BLaER1 (cell line): ENCODE measurements at regions not wholly inside any gene's neighbourhood (a gene's known extent, or its start where the extent isn't known, plus 50 kb on each side); places are given as distances from the start of the nearest gene placed in this dataset.

ENCODE experiments used
- H3K27ac ChIP-seq: shearing (Covaris generic); formaldehyde crosslinking; 2 replicates; pipeline ENCODE4 v1.8.1; 2022
- H3K27me3 ChIP-seq: shearing (Covaris generic); formaldehyde crosslinking; 2 replicates; pipeline ENCODE4 v1.8.1; 2022
- H3K36me3 ChIP-seq: shearing (Covaris generic); formaldehyde crosslinking; 2 replicates; pipeline ENCODE4 v1.8.1; 2022
- H3K4me1 ChIP-seq: shearing (Covaris generic); formaldehyde crosslinking; 2 replicates; pipeline ENCODE4 v1.8.1; 2022
- H3K4me2 ChIP-seq: shearing (Covaris generic); formaldehyde crosslinking; 2 replicates; pipeline ENCODE4 v1.8.1; 2022
- H3K4me3 ChIP-seq: shearing (Covaris generic); formaldehyde crosslinking; 2 replicates; pipeline ENCODE4 v1.8.1; 2022
- H3K9ac ChIP-seq: shearing (Covaris generic); formaldehyde crosslinking; 2 replicates; pipeline ENCODE4 v1.8.1; 2022
- H3K9me3 ChIP-seq: shearing (Covaris generic); formaldehyde crosslinking; 2 replicates; pipeline ENCODE4 v1.8.1; 2022
- H4K20me1 ChIP-seq: shearing (Covaris generic); formaldehyde crosslinking; 2 replicates; pipeline ENCODE4 v1.8.1; 2022
- Cebpa-rat ChIP-seq: shearing (Covaris generic); IDR thresholded peaks from 2 replicates; pipeline ENCODE4 v1.8.1; 2022

DNA sequence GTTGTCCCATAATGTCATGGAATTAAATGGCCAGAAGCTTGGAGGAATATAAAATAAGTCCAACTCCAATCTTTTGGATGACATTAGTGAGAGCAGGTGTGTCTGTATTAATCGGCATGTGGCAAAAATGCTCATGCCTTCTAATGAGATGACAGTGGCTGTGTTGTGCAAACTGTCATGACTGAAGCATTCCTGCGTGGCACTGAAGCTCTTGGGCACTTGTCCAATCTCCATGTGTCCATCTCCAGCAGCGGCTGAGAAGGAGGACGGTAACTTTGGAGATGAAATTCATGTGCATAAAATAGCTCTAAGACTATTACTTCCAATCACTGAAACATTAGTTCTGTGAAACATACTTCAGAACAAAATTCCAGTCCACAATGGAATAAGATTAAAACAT lies 697.5 kb upstream of the GRAMD2B start:
- no peak for TF ChIP-seq Cebpa-rat
- Histone ChIP-seq H3K27me3 (no peaks in the 10 kb centered on the region), H3K4me2 (no peak overlapping the region), H4K20me1 (no peaks in the 10 kb centered on the region), H3K4me3 (no peak overlapping the region), H3K27ac (no peak overlapping the region), H3K9ac (no peak overlapping the region), H3K4me1 (no peaks in the 10 kb centered on the region), H3K36me3 (no peaks in the 10 kb centered on the region), H3K9me3 (peaks cover 8% of the 10 kb centered on the region; the same call in 1 of the 2 replicates)

DNA sequence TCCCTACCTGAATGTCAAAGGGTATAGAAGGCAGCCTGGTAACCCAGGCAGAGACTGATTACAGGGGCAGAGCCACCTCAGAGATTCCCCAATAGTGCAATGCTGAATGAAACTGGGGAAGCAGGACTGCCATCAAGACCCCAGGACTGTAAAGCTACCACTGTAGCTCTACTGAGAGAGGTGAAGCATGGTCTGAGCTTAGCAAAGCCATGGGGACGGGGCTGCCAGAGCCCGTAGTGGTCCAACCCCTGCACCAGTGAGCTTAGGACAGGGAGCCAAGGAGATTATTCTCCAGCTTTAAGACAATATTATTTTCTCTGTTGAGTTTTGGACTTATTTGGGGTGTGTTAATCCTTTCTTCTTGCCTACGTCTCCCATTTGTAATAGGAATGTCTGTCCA lies 679.3 kb upstream of the GRAMD2B start:
- no peaks in the 10 kb centered on the region for H4K20me1 ChIP-seq
- H3K36me3 ChIP-seq, result no peaks in the 10 kb centered on the region
- no peaks in the 10 kb centered on the region for H3K4me1 ChIP-seq
- no peak overlapping the region for H3K27ac ChIP-seq
- no peak overlapping the region for H3K4me3 ChIP-seq
- no peak for TF ChIP-seq Cebpa-rat
- no peak overlapping the region for H3K9ac ChIP-seq
- no peaks in the 10 kb centered on the region for H3K9me3 ChIP-seq
- no peaks in the 10 kb centered on the region for H3K27me3 ChIP-seq
- no peak overlapping the region for H3K4me2 ChIP-seq

DNA sequence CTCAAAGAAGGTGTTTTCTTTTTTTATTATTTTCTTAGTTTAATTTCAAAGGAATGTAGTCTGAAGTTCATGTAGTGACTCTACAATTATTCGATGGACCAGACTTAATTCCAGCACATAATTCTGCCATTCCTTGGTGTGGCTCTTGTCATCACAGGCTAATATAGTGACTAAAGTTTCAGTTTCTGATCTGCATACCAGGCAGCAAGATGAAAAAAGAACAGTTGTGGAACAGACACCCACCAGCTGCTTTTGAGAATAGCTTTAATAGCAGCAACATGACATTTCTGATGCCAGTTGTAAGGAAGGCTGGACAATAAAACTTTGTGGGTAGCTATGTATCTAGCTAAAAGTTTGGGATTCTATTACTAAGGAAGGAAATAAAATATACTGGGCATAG lies 676.3 kb upstream of the GRAMD2B start:
- Histone ChIP-seq H3K4me2 (no peak overlapping the region), H3K4me3 (no peak overlapping the region), H3K9me3 (no peaks in the 10 kb centered on the region), H3K9ac (no peak overlapping the region), H3K27ac (no peak overlapping the region), H3K36me3 (no peaks in the 10 kb centered on the region), H3K4me1 (no peaks in the 10 kb centered on the region), H3K27me3 (no peaks in the 10 kb centered on the region), H4K20me1 (no peaks in the 10 kb centered on the region)
- TF ChIP-seq Cebpa-rat, result no peak

DNA sequence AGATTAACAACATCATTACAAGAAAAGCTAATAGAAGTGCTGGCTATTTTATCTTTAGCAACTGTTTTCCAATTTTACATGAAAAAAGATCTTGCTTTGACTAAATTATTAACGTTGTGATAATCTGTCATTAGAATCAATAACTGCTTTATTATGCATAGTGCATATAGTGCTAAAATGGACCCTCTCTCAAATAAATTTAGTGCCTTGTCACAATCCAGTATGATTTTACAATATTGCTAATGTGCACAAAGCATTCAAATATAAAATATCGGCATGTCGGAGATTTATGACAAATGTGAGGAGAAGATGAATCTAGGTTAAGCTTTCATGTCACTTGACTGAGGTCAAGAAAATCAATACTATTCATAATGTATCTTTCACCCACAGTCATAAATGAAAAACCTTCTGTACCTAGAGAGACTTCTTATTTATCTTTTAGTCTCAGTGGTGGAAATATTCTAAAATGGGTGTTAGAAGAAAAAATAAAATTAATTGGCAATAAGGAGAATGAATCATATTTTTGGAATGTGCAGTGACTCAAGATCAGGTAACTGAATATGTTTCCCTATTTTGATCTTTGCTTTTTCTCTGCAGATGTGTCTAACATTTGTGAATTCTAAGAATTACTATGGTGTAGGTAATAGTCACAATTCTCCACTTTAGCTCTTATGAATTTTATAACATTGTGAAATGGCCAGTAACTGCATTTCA lies 672.9 kb upstream of the GRAMD2B start:
- Histone ChIP-seq H3K9me3 (no peaks in the 10 kb centered on the region), H3K27me3 (no peaks in the 10 kb centered on the region), H3K4me2 (no peak overlapping the region), H3K36me3 (no peaks in the 10 kb centered on the region), H4K20me1 (no peaks in the 10 kb centered on the region), H3K4me1 (no peaks in the 10 kb centered on the region), H3K4me3 (no peak overlapping the region), H3K9ac (no peak overlapping the region), H3K27ac (no peak overlapping the region)
- no peak for TF ChIP-seq Cebpa-rat

DNA sequence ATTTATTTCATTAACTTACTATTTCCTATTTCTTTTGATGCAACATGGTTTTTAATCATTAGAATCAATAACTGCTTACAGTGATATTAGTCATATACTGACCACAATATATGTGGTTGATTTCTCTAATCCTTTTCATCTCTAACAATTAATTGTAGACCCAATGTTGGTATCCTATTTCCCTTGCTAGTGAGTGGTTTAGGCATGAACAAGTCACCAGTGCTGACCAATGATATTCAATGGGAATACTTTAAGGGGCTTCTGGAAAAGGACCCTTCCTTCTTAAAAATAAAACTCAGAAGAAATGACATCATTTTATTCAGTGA lies 672.4 kb upstream of the GRAMD2B start:
- Histone ChIP-seq H3K27ac (no peak overlapping the region), H3K4me3 (no peak overlapping the region), H3K36me3 (no peaks in the 10 kb centered on the region), H3K9me3 (no peaks in the 10 kb centered on the region), H3K27me3 (no peaks in the 10 kb centered on the region), H3K4me1 (no peaks in the 10 kb centered on the region), H3K4me2 (no peak overlapping the region), H4K20me1 (no peaks in the 10 kb centered on the region), H3K9ac (no peak overlapping the region)
- TF ChIP-seq Cebpa-rat, result no peak

DNA sequence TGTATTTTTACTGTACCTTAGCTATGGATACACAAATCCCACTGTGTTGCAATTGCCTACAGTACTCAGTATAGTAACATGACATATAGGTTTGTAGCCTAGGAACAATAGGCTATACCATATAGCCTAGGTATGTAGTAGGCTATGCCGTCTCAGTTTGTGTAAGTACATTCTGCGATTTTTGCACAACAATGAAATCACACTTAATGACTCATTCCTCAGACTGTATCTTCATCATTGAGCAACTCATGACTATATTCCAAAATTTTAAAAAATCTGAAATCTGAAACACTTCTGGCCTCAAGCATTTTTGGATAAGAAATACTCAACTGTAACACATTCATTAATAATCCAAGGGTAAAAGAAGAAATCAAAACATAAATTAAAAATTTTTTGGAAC lies 666.8 kb upstream of the GRAMD2B start:
- peaks cover 10% of the 10 kb centered on the region; the same call in 1 of the 2 replicates for H3K9me3 ChIP-seq
- H3K36me3 ChIP-seq, result no peaks in the 10 kb centered on the region
- no peaks in the 10 kb centered on the region for H4K20me1 ChIP-seq
- H3K4me1 ChIP-seq, result no peaks in the 10 kb centered on the region
- no peak for TF ChIP-seq Cebpa-rat
- H3K4me3 ChIP-seq, result no peak overlapping the region
- H3K27me3 ChIP-seq, result no peaks in the 10 kb centered on the region
- H3K4me2 ChIP-seq, result no peak overlapping the region
- no peak overlapping the region for H3K27ac ChIP-seq
- H3K9ac ChIP-seq, result no peak overlapping the region

DNA sequence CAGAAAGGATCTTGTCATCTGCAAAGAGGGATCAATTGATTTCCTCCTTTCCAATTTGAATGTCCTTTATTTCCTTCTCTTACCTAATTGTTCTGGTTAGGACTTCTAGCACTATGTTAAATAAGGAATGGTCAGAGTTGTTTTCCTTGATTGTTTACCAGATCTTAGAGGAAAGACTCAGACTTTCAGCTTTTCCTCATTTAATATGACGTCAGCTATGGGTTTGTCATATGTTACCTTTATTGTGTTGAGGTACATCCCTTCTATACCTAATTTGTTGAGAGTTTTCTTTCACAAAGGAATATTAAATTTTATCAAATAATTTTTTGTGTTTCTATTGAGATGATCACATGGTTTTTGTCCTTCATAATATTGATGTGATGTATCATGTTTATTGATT lies 656.5 kb upstream of the GRAMD2B start:
- H4K20me1 ChIP-seq, result no peaks in the 10 kb centered on the region
- no peak overlapping the region for H3K9ac ChIP-seq
- no peak overlapping the region for H3K4me3 ChIP-seq
- H3K4me2 ChIP-seq, result no peak overlapping the region
- no peak for TF ChIP-seq Cebpa-rat
- H3K27me3 ChIP-seq, result no peaks in the 10 kb centered on the region
- no peaks in the 10 kb centered on the region for H3K9me3 ChIP-seq
- H3K36me3 ChIP-seq, result no peaks in the 10 kb centered on the region
- H3K27ac ChIP-seq, result no peak overlapping the region
- no peaks in the 10 kb centered on the region for H3K4me1 ChIP-seq

DNA sequence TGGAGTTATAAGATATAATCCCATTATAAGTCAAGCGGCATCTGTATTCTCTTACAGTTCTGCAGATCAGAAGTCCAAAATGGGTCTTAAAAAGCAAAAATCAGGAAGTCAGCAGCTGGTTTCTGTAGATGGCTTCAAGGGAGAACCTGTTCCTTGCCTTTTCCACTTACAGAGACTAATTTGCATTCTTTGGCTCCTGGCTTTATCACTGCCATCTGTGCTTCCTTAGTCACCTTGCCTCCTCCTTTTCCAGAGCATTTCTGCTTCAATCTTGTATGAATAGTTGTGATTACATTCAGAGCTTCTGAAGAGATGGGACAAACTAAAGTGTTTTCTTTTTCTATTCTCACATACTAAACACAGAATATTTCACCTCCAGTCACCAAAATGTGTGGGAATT lies 647.3 kb upstream of the GRAMD2B start:
- Histone ChIP-seq H4K20me1 (no peaks in the 10 kb centered on the region), H3K9me3 (no peaks in the 10 kb centered on the region), H3K9ac (no peak overlapping the region), H3K4me2 (no peak overlapping the region), H3K27me3 (no peaks in the 10 kb centered on the region), H3K36me3 (no peaks in the 10 kb centered on the region), H3K4me1 (no peaks in the 10 kb centered on the region), H3K27ac (no peak overlapping the region), H3K4me3 (no peak overlapping the region)
- no peak for TF ChIP-seq Cebpa-rat

DNA sequence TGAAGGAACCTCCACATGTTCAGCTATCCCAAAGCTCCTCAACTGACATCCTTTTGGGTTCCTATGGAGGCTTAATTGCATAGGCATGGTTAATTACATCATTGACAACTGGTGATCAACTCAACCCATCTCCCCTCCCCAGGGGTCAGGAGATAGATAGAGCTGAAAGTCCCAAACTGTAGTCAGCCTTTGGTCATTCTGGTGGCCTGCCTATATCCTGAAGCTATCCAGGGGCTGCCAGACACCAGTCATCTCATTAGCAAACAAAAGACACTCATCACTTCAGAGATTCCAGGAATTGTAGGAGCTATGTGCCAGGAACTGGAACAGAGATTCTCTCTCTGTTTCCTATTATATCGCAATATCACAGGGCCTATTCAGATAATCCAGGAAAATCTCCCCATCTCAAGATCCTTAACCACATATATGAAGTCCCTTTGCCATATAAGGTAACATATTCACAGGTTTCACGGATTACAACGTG lies 646.5 kb upstream of the GRAMD2B start:
- Histone ChIP-seq H3K27me3 (no peaks in the 10 kb centered on the region), H3K27ac (no peak overlapping the region), H3K4me2 (no peak overlapping the region), H3K9ac (no peak overlapping the region), H3K4me1 (no peaks in the 10 kb centered on the region), H3K36me3 (no peaks in the 10 kb centered on the region), H3K4me3 (no peak overlapping the region), H4K20me1 (no peaks in the 10 kb centered on the region), H3K9me3 (no peaks in the 10 kb centered on the region)
- no peak for TF ChIP-seq Cebpa-rat

DNA sequence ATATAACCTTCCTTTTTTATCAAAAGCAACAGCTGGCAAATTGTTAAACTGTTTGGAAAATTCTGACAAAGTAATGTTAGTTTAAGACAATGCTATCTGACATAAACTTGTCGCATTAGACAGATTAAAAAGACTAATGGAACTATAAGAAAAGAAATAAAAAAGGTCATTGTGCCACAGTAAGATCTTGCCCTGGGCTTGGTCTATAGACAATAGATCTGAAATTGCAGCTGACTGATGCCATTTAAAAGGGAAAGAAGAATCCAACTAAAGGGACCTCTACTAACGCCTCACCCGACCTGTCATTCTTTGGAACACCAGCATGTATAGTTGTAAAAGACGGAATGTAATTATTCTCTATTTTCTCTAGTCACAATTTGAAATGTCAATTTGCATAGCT lies 644.4 kb upstream of the GRAMD2B start:
- Histone ChIP-seq H3K4me3 (no peak overlapping the region), H3K27ac (no peak overlapping the region), H3K4me2 (no peak overlapping the region), H3K4me1 (no peaks in the 10 kb centered on the region), H3K27me3 (no peaks in the 10 kb centered on the region), H3K9me3 (no peaks in the 10 kb centered on the region), H3K9ac (no peak overlapping the region), H4K20me1 (no peaks in the 10 kb centered on the region), H3K36me3 (no peaks in the 10 kb centered on the region)
- no peak for TF ChIP-seq Cebpa-rat

DNA sequence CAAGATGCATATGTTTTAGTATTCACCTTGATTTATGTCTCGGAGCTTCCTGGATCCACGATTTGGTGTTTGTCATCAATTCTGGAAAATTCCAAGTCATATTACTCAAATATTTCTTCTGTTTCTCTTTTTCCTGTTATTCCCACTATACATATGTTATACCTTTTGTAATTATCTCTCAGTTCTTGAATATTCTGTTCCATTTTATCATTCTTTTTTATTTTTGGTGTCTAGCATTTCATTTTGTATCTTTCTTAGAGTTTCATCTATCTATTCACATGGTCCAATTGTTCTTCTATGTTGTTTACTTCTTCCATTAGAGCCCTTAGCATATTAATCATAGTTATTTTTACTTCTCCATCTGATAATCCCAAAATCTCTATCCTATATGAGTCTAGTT lies 637.8 kb upstream of the GRAMD2B start:
- Histone ChIP-seq H3K27me3 (no peaks in the 10 kb centered on the region), H3K4me2 (no peak overlapping the region), H4K20me1 (no peaks in the 10 kb centered on the region), H3K4me3 (no peak overlapping the region), H3K9ac (no peak overlapping the region), H3K27ac (no peak overlapping the region), H3K4me1 (no peaks in the 10 kb centered on the region), H3K36me3 (no peaks in the 10 kb centered on the region), H3K9me3 (no peaks in the 10 kb centered on the region)
- no peak for TF ChIP-seq Cebpa-rat
